ENCODE measurements at regions not wholly inside any gene's neighbourhood (a gene's known extent, or its start where the extent isn't known, plus 50 kb on each side); places are given as distances from the start of the nearest gene placed in this dataset.

GRCh38 chr2:7432436-7432835 is 515.2 kb downstream of the RNF144A start:
- Histone ChIP-seq H3F3A (ENCODE audit: insufficient read depth, low read length, poor library complexity, severe bottlenecking) (no peaks in the 10 kb centered on the region), H3K27ac (ENCODE audit: low read length) (no peak overlapping the region), H3K9me2 (ENCODE audit: insufficient read depth, low read length) (no peaks in the 10 kb centered on the region), H2AFZ (ENCODE audit: low read depth, low read length) (no peak overlapping the region), H3K9ac (ENCODE audit: low read length) (no peak overlapping the region), H3K4me3 (ENCODE audit: low read length) (no peak overlapping the region), H3K36me3 (ENCODE audit: insufficient read depth, low read length) (no peaks in the 10 kb centered on the region), H3K79me2 (replicated peaks; ENCODE audit: insufficient read depth, low read length) (no peaks in the 10 kb centered on the region), H4K20me1 (ENCODE audit: insufficient read depth) (no peaks in the 10 kb centered on the region), H3K9me3 (ENCODE audit: low read length) (no peaks in the 10 kb centered on the region), H3K4me2 (ENCODE audit: low read length) (no peak overlapping the region), H3K27me3 (ENCODE audit: insufficient read depth, low read depth, low read length) (no peaks in the 10 kb centered on the region)
- TF ChIP-seq EZH2 (IDR thresholded peaks at IDR 0.05; ENCODE audit: borderline replicate concordance, insufficient read depth, low read length, poor library complexity, severe bottlenecking): no peak
- no peak for TF ChIP-seq CTCF (IDR thresholded peaks at IDR 0.05; ENCODE audit: poor library complexity, severe bottlenecking)
- TF ChIP-seq SMC3 (conservative IDR thresholded peaks at IDR 0.05; ENCODE audit: poor library complexity): no peak
- TF ChIP-seq POLR2AphosphoS5 (IDR thresholded peaks at IDR 0.05): no peak

GRCh38 chr2:7436096-7436906 is 519.1 kb downstream of the RNF144A start:
- H2AFZ ChIP-seq (ENCODE audit: low read depth, low read length): no peak overlapping the region
- H3K27me3 ChIP-seq (ENCODE audit: insufficient read depth, low read depth, low read length): no peaks in the 10 kb centered on the region
- no peak overlapping the region for H3K9ac ChIP-seq (ENCODE audit: low read length)
- H3K27ac ChIP-seq (ENCODE audit: low read length): no peak overlapping the region
- H3K9me3 ChIP-seq (ENCODE audit: low read length): no peaks in the 10 kb centered on the region
- no peak overlapping the region for H3K4me3 ChIP-seq (ENCODE audit: low read length)
- TF ChIP-seq SMC3 (conservative IDR thresholded peaks at IDR 0.05; ENCODE audit: poor library complexity) (no peak), POLR2AphosphoS5 (IDR thresholded peaks at IDR 0.05) (no peak), RAD21 (conservative IDR thresholded peaks at IDR 0.05) (no peak), EZH2 (IDR thresholded peaks at IDR 0.05; ENCODE audit: borderline replicate concordance, insufficient read depth, low read length, poor library complexity, severe bottlenecking) (no peak), CTCF (IDR thresholded peaks at IDR 0.05; ENCODE audit: poor library complexity, severe bottlenecking) (no peak), EP300 (conservative IDR thresholded peaks at IDR 0.05; ENCODE audit: poor library complexity, severe bottlenecking) (no peak), MXI1 (conservative IDR thresholded peaks at IDR 0.05; ENCODE audit: poor library complexity, severe bottlenecking) (no peak), TAF1 (IDR thresholded peaks at IDR 0.05; ENCODE audit: low read depth) (no peak)
- TF ChIP-seq, protein P1, sequence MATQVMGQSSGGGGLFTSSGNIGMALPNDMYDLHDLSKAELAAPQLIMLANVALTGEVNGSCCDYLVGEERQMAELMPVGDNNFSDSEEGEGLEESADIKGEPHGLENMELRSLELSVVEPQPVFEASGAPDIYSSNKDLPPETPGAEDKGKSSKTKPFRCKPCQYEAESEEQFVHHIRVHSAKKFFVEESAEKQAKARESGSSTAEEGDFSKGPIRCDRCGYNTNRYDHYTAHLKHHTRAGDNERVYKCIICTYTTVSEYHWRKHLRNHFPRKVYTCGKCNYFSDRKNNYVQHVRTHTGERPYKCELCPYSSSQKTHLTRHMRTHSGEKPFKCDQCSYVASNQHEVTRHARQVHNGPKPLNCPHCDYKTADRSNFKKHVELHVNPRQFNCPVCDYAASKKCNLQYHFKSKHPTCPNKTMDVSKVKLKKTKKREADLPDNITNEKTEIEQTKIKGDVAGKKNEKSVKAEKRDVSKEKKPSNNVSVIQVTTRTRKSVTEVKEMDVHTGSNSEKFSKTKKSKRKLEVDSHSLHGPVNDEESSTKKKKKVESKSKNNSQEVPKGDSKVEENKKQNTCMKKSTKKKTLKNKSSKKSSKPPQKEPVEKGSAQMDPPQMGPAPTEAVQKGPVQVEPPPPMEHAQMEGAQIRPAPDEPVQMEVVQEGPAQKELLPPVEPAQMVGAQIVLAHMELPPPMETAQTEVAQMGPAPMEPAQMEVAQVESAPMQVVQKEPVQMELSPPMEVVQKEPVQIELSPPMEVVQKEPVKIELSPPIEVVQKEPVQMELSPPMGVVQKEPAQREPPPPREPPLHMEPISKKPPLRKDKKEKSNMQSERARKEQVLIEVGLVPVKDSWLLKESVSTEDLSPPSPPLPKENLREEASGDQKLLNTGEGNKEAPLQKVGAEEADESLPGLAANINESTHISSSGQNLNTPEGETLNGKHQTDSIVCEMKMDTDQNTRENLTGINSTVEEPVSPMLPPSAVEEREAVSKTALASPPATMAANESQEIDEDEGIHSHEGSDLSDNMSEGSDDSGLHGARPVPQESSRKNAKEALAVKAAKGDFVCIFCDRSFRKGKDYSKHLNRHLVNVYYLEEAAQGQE (IDR thresholded peaks at IDR 0.05; ENCODE audit: borderline replicate concordance): no peak
- H3K4me2 ChIP-seq (ENCODE audit: low read length): no peak overlapping the region
- H3F3A ChIP-seq (ENCODE audit: insufficient read depth, low read length, poor library complexity, severe bottlenecking): no peaks in the 10 kb centered on the region
- H3K9me2 ChIP-seq (ENCODE audit: insufficient read depth, low read length): no peaks in the 10 kb centered on the region
- no peaks in the 10 kb centered on the region for H3K36me3 ChIP-seq (ENCODE audit: insufficient read depth, low read length)
- H3K79me2 ChIP-seq (replicated peaks; ENCODE audit: insufficient read depth, low read length): no peaks in the 10 kb centered on the region
- H4K20me1 ChIP-seq (ENCODE audit: insufficient read depth): no peaks in the 10 kb centered on the region

Data from neural cell (in vitro differentiated cells).